Calu3 (cell line): ENCODE measurements at regions not wholly inside any gene's neighbourhood (a gene's known extent, or its start where the extent isn't known, plus 50 kb on each side); places are given as distances from the start of the nearest gene placed in this dataset.

ENCODE experiments used
- BruUV-seq: library from RNA; stranded (reverse); fragments of 400-500 nt; replicated peaks from 2 replicates; lab custom pipeline; 2021; lab: Mats Ljungman, UMichigan
- CTCF ChIA-PET: fragments of 300-600 bp; sonication (Branson Sonifier 250); formaldehyde crosslinking; loops from one replicate; lab custom pipeline; 2022; ENCODE audit warnings: antibody characterized with exemption; lab: Charles Lee
- DNase-seq: peaks from one replicate; pipeline ENCODE4 v3.0.0; 2022
- H3K27ac Mint-ChIP-seq: one replicate; pipeline ENCODE4 v1.8.0; 2022; ENCODE audit warnings: mixed read lengths; ENCODE audit not compliant: unreplicated experiment
- H3K27me3 Mint-ChIP-seq: one replicate; pipeline ENCODE4 v1.8.0; 2022; ENCODE audit warnings: mixed read lengths; ENCODE audit not compliant: unreplicated experiment
- H3K36me3 Mint-ChIP-seq: one replicate; pipeline ENCODE4 v1.8.0; 2022; ENCODE audit warnings: mild to moderate bottlenecking, moderate library complexity, mixed read lengths; ENCODE audit not compliant: insufficient read depth, unreplicated experiment
- H3K4me1 Mint-ChIP-seq: one replicate; pipeline ENCODE4 v1.8.0; 2022; ENCODE audit warnings: mild to moderate bottlenecking, low read depth, mixed read lengths; ENCODE audit not compliant: unreplicated experiment
- H3K4me3 Mint-ChIP-seq: one replicate; pipeline ENCODE4 v1.8.0; 2022; ENCODE audit warnings: mild to moderate bottlenecking, low read depth, moderate library complexity, mixed read lengths; ENCODE audit not compliant: unreplicated experiment
- H3K9me3 Mint-ChIP-seq: one replicate; pipeline ENCODE4 v1.8.0; 2022; ENCODE audit warnings: low read depth, mixed read lengths; ENCODE audit not compliant: unreplicated experiment
- intact Hi-C: fragments of 100-400 bp; cut with micrococcal nuclease; formaldehyde crosslinking; loops from one replicate; pipeline ENCODE4 v1.10.0; 2022; ENCODE audit not compliant: unreplicated experiment
- TF ChIP-seq, protein P1 (sequence below): fragments of 200-600 bp; IDR thresholded peaks from one replicate; pipeline ENCODE4 v1.8.0; 2022; ENCODE audit warnings: antibody characterized with exemption; ENCODE audit not compliant: unreplicated experiment

DNA sequence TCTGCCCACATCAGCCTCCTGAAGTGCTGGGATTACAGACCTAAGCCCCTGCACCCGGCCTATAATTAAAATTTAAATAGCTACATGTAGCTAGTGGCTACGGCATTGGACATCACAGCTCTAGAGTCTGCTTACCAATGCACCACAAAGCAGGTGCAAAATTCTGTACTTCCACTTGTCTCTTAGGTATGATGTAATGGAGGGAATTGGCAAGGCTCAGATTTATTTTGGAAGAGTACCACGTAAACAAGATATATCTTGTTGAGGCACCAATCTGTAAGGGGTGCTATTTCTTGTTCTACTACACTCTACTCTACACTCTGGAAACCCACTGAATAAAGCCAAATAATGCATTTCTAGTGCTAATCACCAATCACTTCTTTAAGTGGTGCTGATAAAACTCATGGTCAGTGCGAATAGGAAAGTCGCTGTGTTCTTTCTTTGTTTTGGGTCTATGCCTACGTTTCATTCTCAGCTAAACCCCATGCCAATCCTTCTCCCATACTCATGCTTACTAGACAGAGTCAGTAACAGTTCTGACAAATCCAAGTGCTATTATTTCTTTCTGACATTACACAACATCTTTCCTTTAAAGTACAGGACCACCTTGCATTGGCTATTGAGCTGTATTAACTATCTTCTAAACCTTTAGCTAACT, 92.3 kb downstream of the GC start:
- Mint-ChIP-seq H3K4me1 (peaks cover 9% of the 10 kb centered on the region), H3K27me3 (no peaks in the 10 kb centered on the region), H3K9me3 (peaks cover 2% of the 10 kb centered on the region), H3K4me3 (no peak overlapping the region), H3K27ac (no peak overlapping the region), H3K36me3 (no peaks in the 10 kb centered on the region)
- CTCF ChIA-PET: no interaction called here
- intact Hi-C loops: no loop called here
- no TSS peak for BruUV-seq
- no peak for DNase-seq
- TF ChIP-seq, protein P1, sequence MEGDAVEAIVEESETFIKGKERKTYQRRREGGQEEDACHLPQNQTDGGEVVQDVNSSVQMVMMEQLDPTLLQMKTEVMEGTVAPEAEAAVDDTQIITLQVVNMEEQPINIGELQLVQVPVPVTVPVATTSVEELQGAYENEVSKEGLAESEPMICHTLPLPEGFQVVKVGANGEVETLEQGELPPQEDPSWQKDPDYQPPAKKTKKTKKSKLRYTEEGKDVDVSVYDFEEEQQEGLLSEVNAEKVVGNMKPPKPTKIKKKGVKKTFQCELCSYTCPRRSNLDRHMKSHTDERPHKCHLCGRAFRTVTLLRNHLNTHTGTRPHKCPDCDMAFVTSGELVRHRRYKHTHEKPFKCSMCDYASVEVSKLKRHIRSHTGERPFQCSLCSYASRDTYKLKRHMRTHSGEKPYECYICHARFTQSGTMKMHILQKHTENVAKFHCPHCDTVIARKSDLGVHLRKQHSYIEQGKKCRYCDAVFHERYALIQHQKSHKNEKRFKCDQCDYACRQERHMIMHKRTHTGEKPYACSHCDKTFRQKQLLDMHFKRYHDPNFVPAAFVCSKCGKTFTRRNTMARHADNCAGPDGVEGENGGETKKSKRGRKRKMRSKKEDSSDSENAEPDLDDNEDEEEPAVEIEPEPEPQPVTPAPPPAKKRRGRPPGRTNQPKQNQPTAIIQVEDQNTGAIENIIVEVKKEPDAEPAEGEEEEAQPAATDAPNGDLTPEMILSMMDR: no peak

DNA sequence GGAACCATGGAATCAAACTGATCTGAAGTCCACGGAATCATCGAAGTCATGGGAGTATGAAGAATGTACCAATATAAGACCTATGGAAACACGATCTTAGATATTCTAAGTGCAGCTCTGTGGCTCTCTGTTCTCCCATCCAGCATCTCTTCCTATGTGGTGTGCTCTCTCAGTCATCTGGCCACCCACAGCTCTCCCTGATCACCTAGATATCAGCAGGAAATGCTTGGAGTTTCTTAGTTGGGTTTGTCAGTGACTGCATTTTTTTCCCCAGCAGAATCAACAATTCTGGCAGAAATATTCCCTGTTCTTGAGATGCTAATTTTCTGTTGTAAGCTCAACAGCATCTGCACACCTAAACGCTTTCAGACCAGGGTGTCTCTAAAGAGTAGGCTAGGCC, 94.1 kb downstream of the GC start:
- BruUV-seq: no TSS peak
- no peaks in the 10 kb centered on the region for H3K36me3 Mint-ChIP-seq
- no peak for DNase-seq
- H3K27ac Mint-ChIP-seq: no peak overlapping the region
- no peaks in the 10 kb centered on the region for H3K27me3 Mint-ChIP-seq
- TF ChIP-seq, protein P1: no peak
- no peak overlapping the region for H3K4me3 Mint-ChIP-seq
- intact Hi-C loops: no loop called here
- H3K9me3 Mint-ChIP-seq: peaks cover 2% of the 10 kb centered on the region
- CTCF ChIA-PET: no interaction called here
- H3K4me1 Mint-ChIP-seq: peaks cover 9% of the 10 kb centered on the region

DNA sequence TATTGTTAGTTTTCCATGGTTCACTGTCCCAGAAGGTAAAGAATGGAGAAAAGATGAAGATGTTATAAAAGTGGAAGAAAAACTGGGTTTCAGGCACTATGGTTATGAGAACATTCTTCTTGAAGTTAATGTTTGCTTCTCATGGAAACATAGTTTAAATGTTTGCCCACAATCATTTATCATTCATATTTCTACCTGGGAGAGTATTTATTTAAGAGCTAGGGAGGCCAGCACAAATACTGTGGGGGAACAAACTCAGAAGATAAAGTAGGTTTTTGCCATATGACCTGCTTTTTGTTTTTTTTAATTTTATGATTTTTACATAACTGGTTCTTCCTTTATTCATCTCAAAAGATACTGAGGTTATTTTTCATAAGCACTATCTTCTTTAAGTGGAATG, 96.8 kb downstream of the GC start:
- Mint-ChIP-seq H3K4me3 (no peak overlapping the region), H3K27me3 (no peaks in the 10 kb centered on the region), H3K9me3 (peaks cover 2% of the 10 kb centered on the region), H3K27ac (no peak overlapping the region), H3K36me3 (no peaks in the 10 kb centered on the region), H3K4me1 (peaks cover 9% of the 10 kb centered on the region)
- no TSS peak for BruUV-seq
- DNase-seq: no peak
- intact Hi-C loops: no loop called here
- CTCF ChIA-PET: no interaction called here
- TF ChIP-seq, protein P1: no peak

DNA sequence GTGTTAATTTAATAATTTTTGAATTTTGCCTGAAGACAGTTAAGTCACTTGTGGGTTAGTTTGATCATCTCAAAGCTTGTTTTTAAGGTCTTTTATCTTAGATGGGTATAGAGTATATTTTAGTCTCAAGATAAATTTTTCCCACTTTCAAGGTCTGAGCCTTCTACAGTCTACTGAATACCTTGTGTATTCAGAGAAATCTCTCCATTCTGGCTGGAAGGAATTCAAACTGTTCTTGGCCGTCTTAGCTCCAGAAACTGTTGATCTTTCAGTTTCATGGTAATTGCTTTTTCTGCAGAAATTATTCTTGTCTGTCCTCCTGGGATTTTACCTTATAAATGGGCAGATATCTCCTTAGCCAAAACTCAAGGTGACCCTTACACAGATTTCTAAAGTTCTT, 97.9 kb downstream of the GC start:
- H3K9me3 Mint-ChIP-seq: peaks cover 2% of the 10 kb centered on the region
- BruUV-seq: no TSS peak
- no peak for DNase-seq
- TF ChIP-seq, protein P1: no peak
- H3K4me3 Mint-ChIP-seq: no peak overlapping the region
- no peaks in the 10 kb centered on the region for H3K36me3 Mint-ChIP-seq
- intact Hi-C loops: no loop called here
- no peaks in the 10 kb centered on the region for H3K27me3 Mint-ChIP-seq
- H3K27ac Mint-ChIP-seq: no peak overlapping the region
- CTCF ChIA-PET: no interaction called here
- peaks cover 9% of the 10 kb centered on the region for H3K4me1 Mint-ChIP-seq
